ENCODE measurements at regions not wholly inside any gene's neighbourhood (a gene's known extent, or its start where the extent isn't known, plus 50 kb on each side); places are given as distances from the start of the nearest gene placed in this dataset.

DNA sequence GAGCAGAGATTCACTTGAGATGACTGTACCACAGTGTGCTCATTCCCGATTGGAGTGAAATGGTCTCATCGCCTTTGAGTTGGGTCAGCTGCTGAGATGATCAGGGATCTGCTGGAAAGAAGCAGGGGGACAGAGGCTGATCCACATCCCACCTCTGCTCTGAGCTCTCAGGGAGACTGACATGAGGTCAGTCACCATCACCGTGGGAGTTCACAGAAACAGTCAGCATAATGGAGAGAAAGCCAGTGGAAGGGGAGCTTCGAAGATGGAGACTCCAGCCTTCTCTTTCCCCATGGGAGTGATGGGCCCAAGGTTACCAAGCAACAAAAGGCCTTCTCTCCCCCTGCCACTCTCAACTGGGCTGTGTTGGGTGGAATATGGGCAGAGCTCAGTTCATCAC lies 276.4 kb downstream of the CDK5RAP2 start:
- TF ChIP-seq, protein P1, sequence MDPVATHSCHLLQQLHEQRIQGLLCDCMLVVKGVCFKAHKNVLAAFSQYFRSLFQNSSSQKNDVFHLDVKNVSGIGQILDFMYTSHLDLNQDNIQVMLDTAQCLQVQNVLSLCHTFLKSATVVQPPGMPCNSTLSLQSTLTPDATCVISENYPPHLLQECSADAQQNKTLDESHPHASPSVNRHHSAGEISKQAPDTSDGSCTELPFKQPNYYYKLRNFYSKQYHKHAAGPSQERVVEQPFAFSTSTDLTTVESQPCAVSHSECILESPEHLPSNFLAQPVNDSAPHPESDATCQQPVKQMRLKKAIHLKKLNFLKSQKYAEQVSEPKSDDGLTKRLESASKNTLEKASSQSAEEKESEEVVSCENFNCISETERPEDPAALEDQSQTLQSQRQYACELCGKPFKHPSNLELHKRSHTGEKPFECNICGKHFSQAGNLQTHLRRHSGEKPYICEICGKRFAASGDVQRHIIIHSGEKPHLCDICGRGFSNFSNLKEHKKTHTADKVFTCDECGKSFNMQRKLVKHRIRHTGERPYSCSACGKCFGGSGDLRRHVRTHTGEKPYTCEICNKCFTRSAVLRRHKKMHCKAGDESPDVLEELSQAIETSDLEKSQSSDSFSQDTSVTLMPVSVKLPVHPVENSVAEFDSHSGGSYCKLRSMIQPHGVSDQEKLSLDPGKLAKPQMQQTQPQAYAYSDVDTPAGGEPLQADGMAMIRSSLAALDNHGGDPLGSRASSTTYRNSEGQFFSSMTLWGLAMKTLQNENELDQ (tag by site-specific recombination; IDR thresholded peaks at IDR 0.05; ENCODE audit: low read depth), result no peak
- TF ChIP-seq, protein P2, sequence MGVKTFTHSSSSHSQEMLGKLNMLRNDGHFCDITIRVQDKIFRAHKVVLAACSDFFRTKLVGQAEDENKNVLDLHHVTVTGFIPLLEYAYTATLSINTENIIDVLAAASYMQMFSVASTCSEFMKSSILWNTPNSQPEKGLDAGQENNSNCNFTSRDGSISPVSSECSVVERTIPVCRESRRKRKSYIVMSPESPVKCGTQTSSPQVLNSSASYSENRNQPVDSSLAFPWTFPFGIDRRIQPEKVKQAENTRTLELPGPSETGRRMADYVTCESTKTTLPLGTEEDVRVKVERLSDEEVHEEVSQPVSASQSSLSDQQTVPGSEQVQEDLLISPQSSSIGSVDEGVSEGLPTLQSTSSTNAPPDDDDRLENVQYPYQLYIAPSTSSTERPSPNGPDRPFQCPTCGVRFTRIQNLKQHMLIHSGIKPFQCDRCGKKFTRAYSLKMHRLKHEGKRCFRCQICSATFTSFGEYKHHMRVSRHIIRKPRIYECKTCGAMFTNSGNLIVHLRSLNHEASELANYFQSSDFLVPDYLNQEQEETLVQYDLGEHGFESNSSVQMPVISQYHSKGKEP (tag by site-specific recombination; IDR thresholded peaks at IDR 0.05), result no peak
- TF ChIP-seq, protein P3, sequence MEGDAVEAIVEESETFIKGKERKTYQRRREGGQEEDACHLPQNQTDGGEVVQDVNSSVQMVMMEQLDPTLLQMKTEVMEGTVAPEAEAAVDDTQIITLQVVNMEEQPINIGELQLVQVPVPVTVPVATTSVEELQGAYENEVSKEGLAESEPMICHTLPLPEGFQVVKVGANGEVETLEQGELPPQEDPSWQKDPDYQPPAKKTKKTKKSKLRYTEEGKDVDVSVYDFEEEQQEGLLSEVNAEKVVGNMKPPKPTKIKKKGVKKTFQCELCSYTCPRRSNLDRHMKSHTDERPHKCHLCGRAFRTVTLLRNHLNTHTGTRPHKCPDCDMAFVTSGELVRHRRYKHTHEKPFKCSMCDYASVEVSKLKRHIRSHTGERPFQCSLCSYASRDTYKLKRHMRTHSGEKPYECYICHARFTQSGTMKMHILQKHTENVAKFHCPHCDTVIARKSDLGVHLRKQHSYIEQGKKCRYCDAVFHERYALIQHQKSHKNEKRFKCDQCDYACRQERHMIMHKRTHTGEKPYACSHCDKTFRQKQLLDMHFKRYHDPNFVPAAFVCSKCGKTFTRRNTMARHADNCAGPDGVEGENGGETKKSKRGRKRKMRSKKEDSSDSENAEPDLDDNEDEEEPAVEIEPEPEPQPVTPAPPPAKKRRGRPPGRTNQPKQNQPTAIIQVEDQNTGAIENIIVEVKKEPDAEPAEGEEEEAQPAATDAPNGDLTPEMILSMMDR (tag by site-specific recombination; IDR thresholded peaks at IDR 0.05), result no peak
- no peak for TF ChIP-seq SP2 (tag by site-specific recombination; IDR thresholded peaks at IDR 0.05)
- no peak for TF ChIP-seq ZNF239 (tag by site-specific recombination; IDR thresholded peaks at IDR 0.05)
- TF ChIP-seq ZNF366 (tag by site-specific recombination; conservative IDR thresholded peaks at IDR 0.05), result no peak
- TF ChIP-seq ZNF146 (tag by site-specific recombination; IDR thresholded peaks at IDR 0.05), result no peak
- no peak for TF ChIP-seq SALL2 (tag by site-specific recombination; IDR thresholded peaks at IDR 0.05; ENCODE audit: borderline replicate concordance)
- TF ChIP-seq, protein P4, sequence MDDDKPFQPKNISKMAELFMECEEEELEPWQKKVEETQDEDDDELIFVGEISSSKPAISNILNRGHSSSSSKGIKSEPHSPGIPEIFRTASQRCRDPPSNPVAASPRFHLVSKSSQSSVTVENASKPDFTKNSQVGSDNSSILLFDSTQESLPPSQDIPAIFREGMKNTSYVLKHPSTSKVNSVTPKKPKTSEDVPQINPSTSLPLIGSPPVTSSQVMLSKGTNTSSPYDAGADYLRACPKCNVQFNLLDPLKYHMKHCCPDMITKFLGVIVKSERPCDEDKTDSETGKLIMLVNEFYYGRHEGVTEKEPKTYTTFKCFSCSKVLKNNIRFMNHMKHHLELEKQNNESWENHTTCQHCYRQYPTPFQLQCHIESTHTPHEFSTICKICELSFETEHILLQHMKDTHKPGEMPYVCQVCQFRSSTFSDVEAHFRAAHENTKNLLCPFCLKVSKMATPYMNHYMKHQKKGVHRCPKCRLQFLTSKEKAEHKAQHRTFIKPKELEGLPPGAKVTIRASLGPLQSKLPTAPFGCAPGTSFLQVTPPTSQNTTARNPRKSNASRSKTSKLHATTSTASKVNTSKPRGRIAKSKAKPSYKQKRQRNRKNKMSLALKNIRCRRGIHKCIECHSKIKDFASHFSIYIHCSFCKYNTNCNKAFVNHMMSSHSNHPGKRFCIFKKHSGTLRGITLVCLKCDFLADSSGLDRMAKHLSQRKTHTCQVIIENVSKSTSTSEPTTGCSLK (tag by site-specific recombination; IDR thresholded peaks at IDR 0.05), result no peak
- TF ChIP-seq GFI1B (tag by site-specific recombination; IDR thresholded peaks at IDR 0.05), result no peak

Data from HEK293 (cell line).